Epithelial cell of proximal tubule (primary cell): ENCODE measurements at regions not wholly inside any gene's neighbourhood (a gene's known extent, or its start where the extent isn't known, plus 50 kb on each side); places are given as distances from the start of the nearest gene placed in this dataset.
"Not testable (repeated sequence)": the region's sequence is repeated elsewhere in the genome, so short reads cannot be mapped to it uniquely, and the experiment has no call there.

Source experiments
- DNase-seq: peaks from one replicate; pipeline ENCODE4 v3.0.0-alpha.2; 2011; ENCODE audit warnings: low read depth
- H3K4me3 ChIP-seq: 2 replicates; pipeline ENCODE4 v1.5.1; 2011; ENCODE audit warnings: low read depth, mild to moderate bottlenecking, low read length
- CTCF ChIP-seq: conservative IDR thresholded peaks from 2 replicates; pipeline ENCODE4 v1.5.1; 2012; ENCODE audit warnings: low read depth, mild to moderate bottlenecking, low read length

DNA sequence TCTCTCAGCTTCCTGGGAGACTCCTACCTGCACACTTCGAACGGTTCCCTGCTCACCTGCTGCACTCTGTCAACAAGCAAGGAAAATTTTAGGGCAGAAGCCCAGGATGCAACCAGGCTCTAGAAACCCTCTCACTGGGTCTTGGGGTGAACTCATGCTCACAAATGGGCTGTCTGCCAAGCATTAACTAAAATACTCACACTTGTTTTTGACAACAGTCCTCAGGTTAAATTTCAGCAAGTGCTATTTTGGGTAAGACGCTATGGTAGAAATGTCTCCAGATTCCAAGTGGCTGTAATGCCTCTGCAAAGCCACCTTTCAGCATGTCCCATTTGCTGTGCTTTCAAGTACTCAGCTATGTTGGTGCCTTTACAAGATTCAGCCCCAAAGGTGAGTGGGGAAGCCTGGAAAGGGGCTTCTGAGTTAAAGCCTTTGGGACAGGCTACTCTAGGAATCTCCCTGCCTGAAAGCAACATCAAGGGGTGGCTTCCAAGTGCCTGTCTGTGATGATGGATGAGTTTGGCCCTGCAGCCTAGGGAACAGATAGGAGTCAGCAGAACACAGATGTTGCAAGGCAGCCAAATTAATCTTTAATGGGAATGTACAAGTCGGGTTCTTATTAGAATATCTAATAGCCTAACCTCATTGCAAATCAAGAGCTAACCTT, 211.9 kb upstream of the SPAG17 start:
- H3K4me3 ChIP-seq, result no peak overlapping the region
- no peak for TF ChIP-seq CTCF
- no peak for DNase-seq

DNA sequence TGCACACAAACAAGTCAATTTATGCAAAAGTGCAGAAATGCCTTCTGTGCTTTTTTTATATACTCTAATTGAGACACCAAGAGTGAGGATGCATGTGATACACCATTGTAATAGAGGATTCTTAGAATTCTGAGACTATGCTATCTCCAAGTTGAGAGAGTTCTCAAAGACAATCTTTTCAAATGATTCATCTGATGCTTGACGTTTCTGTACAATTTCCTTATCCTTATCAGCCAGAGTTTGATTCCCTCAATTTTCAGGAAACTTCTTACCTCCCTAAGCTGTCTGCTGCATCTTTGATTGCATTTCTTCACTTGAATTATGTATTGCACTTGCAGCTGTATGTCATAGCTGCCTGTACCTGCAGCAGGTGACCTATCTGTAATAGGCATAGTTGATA, 211.3 kb upstream of the SPAG17 start:
- no peak for TF ChIP-seq CTCF
- no peak for DNase-seq
- H3K4me3 ChIP-seq, result no peak overlapping the region

DNA sequence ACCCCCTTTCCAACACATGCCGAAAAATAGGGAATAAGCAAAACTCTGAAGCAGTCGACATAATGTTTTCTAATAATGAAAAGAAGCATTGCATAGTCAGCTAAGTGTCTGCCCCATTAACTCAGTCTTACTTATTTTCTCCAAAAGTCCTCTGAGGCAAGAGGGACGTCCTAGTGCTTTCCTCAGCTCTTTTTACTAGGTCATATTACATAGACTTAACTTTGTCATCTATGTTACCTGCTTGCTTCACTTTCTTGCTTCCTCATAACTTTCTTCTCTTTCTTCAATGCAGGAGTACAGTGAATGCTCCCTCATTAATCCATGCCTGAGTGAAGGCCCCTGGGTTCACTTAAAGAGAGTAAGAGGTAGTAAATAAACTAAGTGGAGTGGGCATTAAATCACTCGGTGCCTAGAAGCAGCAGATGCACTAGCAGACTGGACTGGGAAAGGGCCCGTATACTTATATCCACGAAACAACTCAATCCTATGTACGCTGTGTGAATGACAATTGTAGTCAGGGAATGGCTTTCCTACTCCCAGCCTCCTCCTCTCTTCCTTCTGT, 210.5 kb upstream of the SPAG17 start:
- no peak for TF ChIP-seq CTCF
- H3K4me3 ChIP-seq, result no peak overlapping the region
- no peak for DNase-seq

DNA sequence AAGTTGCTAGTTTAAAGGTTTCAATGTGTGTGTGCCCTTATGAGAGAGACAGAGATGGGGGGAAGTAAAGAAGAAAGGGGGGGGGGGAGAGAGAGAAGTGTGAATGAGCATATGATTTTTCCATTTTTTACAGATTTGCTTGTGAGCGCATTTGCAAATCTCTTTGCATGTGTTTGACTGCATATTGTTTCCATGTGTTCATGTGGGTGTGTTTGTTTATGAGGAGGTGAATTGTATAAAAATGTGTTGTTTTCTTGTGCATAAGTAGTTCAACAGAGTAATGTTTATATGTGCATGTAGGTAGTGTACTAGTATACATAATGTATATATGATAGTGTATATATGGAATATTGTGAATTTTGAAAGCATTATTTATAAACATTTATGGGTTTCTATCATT, 205.9 kb upstream of the SPAG17 start:
- no peak overlapping the region for H3K4me3 ChIP-seq
- DNase-seq, result no peak
- TF ChIP-seq CTCF, result no peak

DNA sequence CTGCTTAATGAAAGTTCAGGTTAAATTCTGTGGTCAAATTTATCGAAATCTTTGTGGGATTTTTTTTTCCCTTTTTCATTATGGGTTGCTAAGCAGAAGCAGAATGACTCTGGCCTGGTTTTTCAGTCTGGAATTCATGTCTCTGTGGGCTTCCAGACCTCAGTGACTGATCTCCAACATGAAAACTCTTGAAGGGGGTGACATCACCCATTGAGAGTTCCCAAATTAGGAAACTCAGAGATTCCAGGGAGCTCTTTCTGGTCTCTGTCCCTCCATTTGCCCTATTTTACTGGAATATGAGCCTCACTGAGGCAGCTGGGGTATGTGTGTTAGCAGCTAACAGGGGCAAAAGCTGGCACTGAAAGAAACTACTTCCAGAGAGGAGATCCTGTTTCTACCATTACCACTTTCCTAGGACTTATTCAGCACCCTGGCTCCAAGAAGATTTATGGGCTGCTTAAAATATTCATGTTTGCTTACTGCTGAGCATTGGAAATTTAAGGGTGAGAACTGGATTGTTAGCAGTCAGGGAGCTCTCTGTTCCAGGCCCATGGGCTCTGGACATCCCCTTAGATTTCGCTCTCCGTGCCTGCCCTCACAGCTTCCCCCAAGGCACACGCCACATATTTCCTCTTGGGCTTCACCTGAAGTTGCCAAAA, 203.4 kb upstream of the SPAG17 start:
- no peak overlapping the region for H3K4me3 ChIP-seq
- DNase-seq, result no peak

GRCh38 chr1:118381197-118381869, 196.3 kb upstream of the SPAG17 start:
- H3K4me3 ChIP-seq, result no peak overlapping the region
- no peak for DNase-seq
- TF ChIP-seq CTCF, result no peak

More for the DNA sequence above, 203.4 kb upstream of the SPAG17 start:
- no peak for TF ChIP-seq CTCF

DNA sequence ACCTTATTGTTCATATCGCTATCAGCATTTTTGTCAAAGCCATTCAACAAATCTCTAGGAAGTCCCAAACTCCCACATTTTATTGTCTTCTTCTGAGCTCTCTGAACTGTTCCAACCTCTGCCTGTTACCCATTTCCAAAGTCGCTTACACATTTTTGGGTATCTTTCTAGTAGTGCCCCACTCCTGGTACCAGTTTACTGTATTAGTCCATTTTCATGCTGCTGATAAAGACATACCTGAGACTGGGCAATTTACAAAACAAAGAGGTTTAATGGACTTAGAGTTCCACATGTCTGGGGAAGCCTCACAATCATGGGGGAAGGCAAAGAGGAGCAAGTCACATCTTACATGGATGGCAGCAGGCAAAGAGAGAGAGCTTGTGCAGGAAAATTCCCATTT, 192.2 kb upstream of the SPAG17 start:
- H3K4me3 ChIP-seq, DNase-seq: not testable (repeated sequence)
